ENCODE measurements at regions not wholly inside any gene's neighbourhood (a gene's known extent, or its start where the extent isn't known, plus 50 kb on each side); places are given as distances from the start of the nearest gene placed in this dataset.

GRCh38 chr1:163785868-163786405 lies 464.2 kb downstream of the NUF2 start:
- DNase-seq (ENCODE audit: extremely low spot score), result no peak
- POLR2A ChIA-PET, result no interaction called here
- CTCF ChIA-PET, result no interaction called here
- no peak for TF ChIP-seq TARDBP (IDR thresholded peaks at IDR 0.05)
- TF ChIP-seq BHLHE40 (IDR thresholded peaks at IDR 0.05; ENCODE audit: borderline replicate concordance), result no peak

- no peak for DNase-seq (ENCODE audit: extremely low spot score)
- ChIA-PET CTCF (no interaction called here), POLR2A (no interaction called here)
- TF ChIP-seq ZNF384 (IDR thresholded peaks at IDR 0.05) (no peak), SP1 (IDR thresholded peaks at IDR 0.05) (no peak), L3MBTL2 (conservative IDR thresholded peaks at IDR 0.05) (no peak), LEF1 (IDR thresholded peaks at IDR 0.05; ENCODE audit: borderline replicate concordance) (no peak), TARDBP (IDR thresholded peaks at IDR 0.05) (no peak)
Observed at GRCh38 chr1:163789911-163790310, 468.2 kb downstream of the NUF2 start.

- POLR2A ChIA-PET, result no interaction called here
- no peak for DNase-seq (ENCODE audit: extremely low spot score)
- CTCF ChIA-PET, result no interaction called here
- no peak for TF ChIP-seq ELF4 (IDR thresholded peaks at IDR 0.05)
- TF ChIP-seq ARNT (IDR thresholded peaks at IDR 0.05), result no peak
- TF ChIP-seq HDGF (IDR thresholded peaks at IDR 0.05; ENCODE audit: borderline replicate concordance), result no peak
- no peak for TF ChIP-seq ZNF384 (IDR thresholded peaks at IDR 0.05)
- TF ChIP-seq SUZ12 (IDR thresholded peaks at IDR 0.05), result no peak
- no peak for TF ChIP-seq CTBP1 (IDR thresholded peaks at IDR 0.05; ENCODE audit: borderline replicate concordance)
- no peak for TF ChIP-seq SP1 (IDR thresholded peaks at IDR 0.05)
- TF ChIP-seq BHLHE40 (IDR thresholded peaks at IDR 0.05; ENCODE audit: borderline replicate concordance), result no peak
- no peak for TF ChIP-seq FOXM1 (IDR thresholded peaks at IDR 0.05; ENCODE audit: borderline replicate concordance)
- no peak for TF ChIP-seq L3MBTL2 (conservative IDR thresholded peaks at IDR 0.05)
- TF ChIP-seq NFRKB (IDR thresholded peaks at IDR 0.05), result no peak
- no peak for TF ChIP-seq FOXK2 (IDR thresholded peaks at IDR 0.05)
- no peak for TF ChIP-seq PKNOX1 (IDR thresholded peaks at IDR 0.05)
- no peak for TF ChIP-seq TARDBP (IDR thresholded peaks at IDR 0.05)
- TF ChIP-seq LEF1 (IDR thresholded peaks at IDR 0.05; ENCODE audit: borderline replicate concordance), result no peak
- no peak for TF ChIP-seq FOXA1 (IDR thresholded peaks at IDR 0.05)
Observed at GRCh38 chr1:163794551-163794950, 472.8 kb downstream of the NUF2 start.

GRCh38 chr1:163796394-163796821 lies 474.7 kb downstream of the NUF2 start:
- CTCF ChIA-PET, result interaction anchor here (0.7 kb wide), 1 partner anchor 15 kb away, joined by 3 read pairs; no protein-coding TSS in a partner anchor
- TF ChIP-seq FOXM1 (IDR thresholded peaks at IDR 0.05; ENCODE audit: borderline replicate concordance) (no peak), NFRKB (IDR thresholded peaks at IDR 0.05) (no peak), ZNF384 (IDR thresholded peaks at IDR 0.05) (no peak)
- no peak for DNase-seq (ENCODE audit: extremely low spot score)
- POLR2A ChIA-PET, result interaction anchor here (0.8 kb wide), 1 partner anchor 200 kb away, joined by 3 read pairs; no protein-coding TSS in a partner anchor

- DNase-seq (ENCODE audit: extremely low spot score), result no peak
- ChIA-PET CTCF (no interaction called here), POLR2A (no interaction called here)
- TF ChIP-seq BHLHE40 (IDR thresholded peaks at IDR 0.05; ENCODE audit: borderline replicate concordance) (no peak), SP1 (IDR thresholded peaks at IDR 0.05) (no peak), PKNOX1 (IDR thresholded peaks at IDR 0.05) (no peak), ZNF384 (IDR thresholded peaks at IDR 0.05) (no peak), FOXA1 (IDR thresholded peaks at IDR 0.05) (no peak), LEF1 (IDR thresholded peaks at IDR 0.05; ENCODE audit: borderline replicate concordance) (no peak), ARNT (IDR thresholded peaks at IDR 0.05) (no peak), L3MBTL2 (conservative IDR thresholded peaks at IDR 0.05) (no peak), TARDBP (IDR thresholded peaks at IDR 0.05) (no peak), SUZ12 (IDR thresholded peaks at IDR 0.05) (no peak)
Observed at GRCh38 chr1:163797816-163798215, 476.1 kb downstream of the NUF2 start.

- TF ChIP-seq SUZ12 (IDR thresholded peaks at IDR 0.05) (no peak), FOXA1 (IDR thresholded peaks at IDR 0.05) (no peak), NFRKB (IDR thresholded peaks at IDR 0.05) (no peak), FOXM1 (IDR thresholded peaks at IDR 0.05; ENCODE audit: borderline replicate concordance) (no peak), L3MBTL2 (conservative IDR thresholded peaks at IDR 0.05) (no peak), CTBP1 (IDR thresholded peaks at IDR 0.05; ENCODE audit: borderline replicate concordance) (no peak), LEF1 (IDR thresholded peaks at IDR 0.05; ENCODE audit: borderline replicate concordance) (no peak), TARDBP (IDR thresholded peaks at IDR 0.05) (no peak), BHLHE40 (IDR thresholded peaks at IDR 0.05; ENCODE audit: borderline replicate concordance) (no peak), PKNOX1 (IDR thresholded peaks at IDR 0.05) (no peak), ZNF384 (IDR thresholded peaks at IDR 0.05) (no peak), FOXK2 (IDR thresholded peaks at IDR 0.05) (no peak), HDGF (IDR thresholded peaks at IDR 0.05; ENCODE audit: borderline replicate concordance) (no peak), ARNT (IDR thresholded peaks at IDR 0.05) (no peak), ELF4 (IDR thresholded peaks at IDR 0.05) (no peak), SP1 (IDR thresholded peaks at IDR 0.05) (no peak)
- ChIA-PET CTCF (no interaction called here), POLR2A (no interaction called here)
- DNase-seq (ENCODE audit: extremely low spot score), result no peak
Observed at GRCh38 chr1:163799190-163799805, 477.5 kb downstream of the NUF2 start.
